HS-27A (cell line): ENCODE measurements at regions not wholly inside any gene's neighbourhood (a gene's known extent, or its start where the extent isn't known, plus 50 kb on each side); places are given as distances from the start of the nearest gene placed in this dataset.

Source experiments
- DNase-seq: peaks from one replicate; pipeline ENCODE4 v3.0.0-alpha.2; 2012; ENCODE audit warnings: low read depth, missing footprints

DNA sequence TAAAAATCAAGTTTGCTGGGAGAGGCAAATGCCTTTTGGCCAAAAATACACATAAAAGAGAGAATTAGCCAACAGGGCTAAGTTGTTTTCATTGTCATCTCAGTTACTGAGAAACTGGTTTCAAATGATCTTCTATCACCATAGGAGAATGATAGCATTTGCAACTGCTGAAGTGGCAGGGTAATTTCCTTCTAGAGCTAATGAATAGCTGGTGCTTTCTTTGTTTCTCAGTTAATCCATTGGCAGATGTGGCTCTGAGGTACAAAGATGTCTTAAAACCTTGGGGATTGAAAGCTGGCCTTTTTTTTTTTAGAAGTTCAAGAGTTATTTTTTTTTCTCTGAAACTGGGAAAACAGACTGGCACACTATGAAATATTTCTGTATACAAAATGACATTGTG is 332.7 kb upstream of the KLF12 start:
- no peak for DNase-seq

DNA sequence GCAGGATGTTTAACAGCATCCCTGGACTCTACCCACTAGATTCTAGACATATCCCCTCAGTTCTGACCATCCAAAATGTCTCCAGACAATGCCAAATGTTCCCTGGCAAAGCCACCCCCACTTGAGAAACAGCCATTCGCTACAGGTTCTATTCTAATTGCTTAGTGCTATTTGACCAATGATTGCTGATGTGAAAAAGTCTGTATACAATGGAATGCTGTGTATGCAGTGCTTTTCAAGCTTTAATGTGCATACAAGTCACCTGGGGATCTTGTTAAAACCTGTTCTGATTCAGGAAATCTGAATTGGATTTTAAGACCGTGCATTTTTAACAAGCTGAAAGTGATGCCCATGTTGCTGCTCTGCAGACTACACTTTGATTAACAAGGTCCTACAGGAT is 331.8 kb upstream of the KLF12 start:
- no peak for DNase-seq

DNA sequence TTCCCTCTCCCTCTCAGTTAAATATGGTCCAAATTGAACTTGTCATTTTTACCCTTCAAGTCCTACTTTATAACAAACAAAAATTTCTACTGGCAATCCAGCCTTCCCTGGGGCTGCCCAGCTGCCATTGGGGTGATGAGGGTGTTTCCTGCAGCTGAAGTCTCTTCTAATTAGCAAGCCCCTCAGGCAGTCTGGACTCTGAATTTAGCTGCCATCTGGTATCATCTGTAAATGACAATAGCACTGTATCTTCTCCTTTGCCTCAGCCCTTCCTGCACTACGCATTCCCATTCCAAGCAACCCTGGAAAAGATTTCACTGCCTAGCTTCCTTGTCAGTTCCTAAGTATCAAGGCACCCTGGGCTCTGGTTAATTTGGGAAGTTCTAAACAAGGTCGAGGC is 331.1 kb upstream of the KLF12 start:
- no peak for DNase-seq

DNA sequence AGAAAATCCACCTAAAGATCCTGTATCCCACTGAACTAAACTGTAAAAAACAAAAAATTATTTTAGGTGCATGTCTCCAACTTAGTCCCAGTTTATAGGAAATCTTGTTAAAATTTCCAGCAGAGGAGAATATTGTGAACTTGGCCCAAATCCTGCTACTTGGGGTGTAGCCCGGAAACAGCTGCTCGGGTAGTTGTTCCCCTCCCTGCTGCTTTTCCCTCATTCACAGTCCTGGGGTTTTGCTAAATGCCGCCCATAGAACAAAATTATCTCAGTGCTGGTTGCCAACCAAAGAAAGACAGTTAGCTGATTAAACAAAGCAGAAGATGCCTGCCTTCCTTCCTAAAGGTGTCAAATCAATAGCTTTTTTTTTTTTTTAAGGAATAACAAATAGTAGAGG is 330.5 kb upstream of the KLF12 start:
- no peak for DNase-seq

DNA sequence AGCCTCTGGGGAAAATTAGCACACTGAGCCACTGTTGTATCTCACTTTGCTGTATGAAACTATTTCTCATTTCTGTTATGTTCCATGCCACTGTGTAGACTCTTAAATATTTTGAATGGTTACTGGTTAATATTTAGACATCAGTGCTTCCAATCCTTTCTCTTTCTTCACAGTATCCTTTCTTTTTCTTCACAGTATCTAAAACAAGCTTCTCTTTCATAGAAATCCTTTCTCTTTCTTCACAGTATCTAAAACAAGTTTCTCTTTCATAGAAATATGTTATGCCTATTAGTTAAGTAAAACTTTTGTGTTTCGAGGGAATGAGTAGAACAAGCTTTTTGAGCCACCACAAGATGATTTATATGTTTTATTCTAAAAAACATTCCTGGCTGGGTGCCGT is 326.8 kb upstream of the KLF12 start:
- DNase-seq = no peak

DNA sequence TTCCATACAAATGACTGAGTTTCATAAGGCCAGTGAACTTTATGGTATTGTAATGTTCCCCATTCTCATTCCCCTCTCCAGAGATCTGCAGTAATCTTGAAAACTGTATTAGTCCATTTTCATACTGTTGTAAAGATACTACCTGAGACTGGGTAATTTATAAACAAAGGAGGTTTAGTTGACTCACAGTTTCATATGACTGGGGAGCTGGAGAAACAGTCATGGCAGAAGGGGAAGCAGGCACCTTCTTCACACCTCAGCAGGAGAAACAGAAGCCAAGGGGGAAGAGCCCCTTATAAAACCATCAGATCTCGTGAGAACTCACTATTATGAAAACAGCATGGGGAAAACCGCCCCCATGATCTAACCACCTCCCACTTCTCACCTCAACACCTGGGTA is 318.7 kb upstream of the KLF12 start:
- DNase-seq = no peak

DNA sequence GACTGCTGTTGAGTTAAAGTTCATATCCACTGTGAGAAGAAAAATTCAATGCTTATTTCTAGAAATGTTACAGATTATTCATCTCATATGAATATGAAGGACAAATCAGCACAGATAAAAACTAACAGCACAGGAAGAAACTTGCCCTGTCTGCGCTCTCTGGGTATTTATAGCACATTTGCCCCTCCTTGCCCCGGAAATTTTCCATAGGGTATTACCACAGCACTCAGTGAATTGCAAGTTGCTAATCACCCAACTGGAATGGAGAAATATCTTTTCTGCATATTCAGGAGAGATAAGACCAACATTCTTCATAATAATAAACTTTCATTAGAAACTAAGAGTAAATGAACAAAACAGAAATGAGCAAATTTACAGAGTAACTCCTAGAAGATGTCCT is 318.0 kb upstream of the KLF12 start:
- no peak for DNase-seq

DNA sequence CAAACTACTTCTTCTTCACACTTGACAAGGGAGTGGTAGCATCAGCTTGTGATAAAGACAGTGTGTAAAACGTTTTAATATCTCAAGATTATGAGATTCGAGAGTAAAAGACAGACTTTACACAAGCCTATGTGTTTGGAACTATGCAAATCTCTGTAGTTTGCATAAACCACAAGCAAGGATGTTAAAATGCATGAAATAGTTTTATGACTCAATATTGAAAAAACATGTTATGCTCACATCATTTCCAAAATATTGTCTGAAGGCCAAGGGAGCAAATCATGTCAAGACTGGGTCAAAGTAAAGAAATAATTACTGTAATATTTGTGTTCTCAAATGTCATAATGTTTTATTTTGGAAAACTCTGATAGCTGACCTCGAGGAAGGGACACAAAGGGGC is 316.8 kb upstream of the KLF12 start:
- DNase-seq = no peak

DNA sequence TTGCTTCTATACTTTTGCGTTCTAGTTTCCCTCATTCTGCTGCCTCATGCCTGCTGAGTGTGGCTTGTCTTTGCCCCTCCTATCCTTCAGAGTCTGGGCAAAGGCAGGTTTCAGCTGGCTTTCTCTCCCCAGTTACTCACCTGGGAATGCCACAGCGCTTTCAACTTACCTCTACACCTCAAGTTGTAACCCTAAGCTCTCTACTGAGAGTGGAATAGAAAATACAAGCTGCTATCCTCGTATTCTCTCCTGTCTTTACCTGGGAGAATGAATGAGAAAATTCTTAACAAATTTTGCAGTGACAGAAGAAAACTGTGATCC is 316.3 kb upstream of the KLF12 start:
- no peak for DNase-seq

GRCh38 chr13:74449811-74450524 is 315.8 kb upstream of the KLF12 start:
- DNase-seq = no peak

DNA sequence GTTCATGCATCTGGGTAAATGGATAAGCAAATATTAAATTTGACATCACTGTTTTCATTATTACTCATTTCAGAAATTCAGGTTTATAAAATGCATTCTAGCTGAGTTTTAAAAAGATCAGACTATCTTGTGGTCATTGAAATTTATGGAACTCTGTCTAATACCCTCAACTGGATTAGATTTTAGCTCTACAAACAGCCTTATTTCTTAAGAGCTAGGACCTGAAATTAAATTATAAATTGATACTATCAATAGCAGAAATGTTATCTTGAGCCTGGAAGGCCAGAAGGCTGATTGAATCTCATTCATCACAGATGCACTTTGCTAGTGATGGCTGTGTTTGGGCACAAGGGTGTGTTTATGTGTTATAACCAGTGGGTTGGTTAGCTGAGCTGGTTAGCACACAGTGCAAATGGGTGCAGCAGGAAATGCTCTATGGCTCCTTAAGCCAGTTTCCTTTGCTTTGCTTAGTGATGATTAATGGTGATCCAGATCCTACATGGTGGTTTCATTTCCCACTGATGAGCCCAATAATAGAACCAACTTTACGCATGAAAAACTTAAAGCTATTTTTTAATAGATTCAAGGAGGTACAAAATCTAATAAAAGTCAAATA is 310.8 kb upstream of the KLF12 start:
- DNase-seq = no peak

DNA sequence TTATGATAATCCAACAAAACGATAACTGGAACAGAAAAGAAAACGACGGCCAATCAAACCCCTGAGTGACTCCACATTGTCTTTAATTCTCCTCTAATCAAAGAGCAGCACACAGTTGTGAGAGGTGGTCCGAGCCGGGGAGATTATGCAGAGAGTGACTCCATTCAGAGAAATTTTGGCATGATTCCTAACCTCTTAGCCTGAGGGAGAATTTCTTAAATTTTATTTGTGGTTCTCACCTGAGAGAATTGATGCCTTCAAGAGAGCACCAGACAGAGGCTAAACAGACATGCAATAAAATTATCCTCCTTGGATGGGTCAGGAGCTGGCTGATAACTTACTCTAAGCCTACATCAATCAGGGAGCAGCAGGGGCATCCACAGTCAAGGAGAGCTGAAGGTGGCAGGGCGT is 310.0 kb upstream of the KLF12 start:
- DNase-seq = no peak

- DNase-seq = peak; percentile 36
Measured at GRCh38 chr13:74443631-74444030, 309.4 kb upstream of the KLF12 start.

GRCh38 chr13:74442751-74443150 is 308.5 kb upstream of the KLF12 start:
- no peak for DNase-seq

DNA sequence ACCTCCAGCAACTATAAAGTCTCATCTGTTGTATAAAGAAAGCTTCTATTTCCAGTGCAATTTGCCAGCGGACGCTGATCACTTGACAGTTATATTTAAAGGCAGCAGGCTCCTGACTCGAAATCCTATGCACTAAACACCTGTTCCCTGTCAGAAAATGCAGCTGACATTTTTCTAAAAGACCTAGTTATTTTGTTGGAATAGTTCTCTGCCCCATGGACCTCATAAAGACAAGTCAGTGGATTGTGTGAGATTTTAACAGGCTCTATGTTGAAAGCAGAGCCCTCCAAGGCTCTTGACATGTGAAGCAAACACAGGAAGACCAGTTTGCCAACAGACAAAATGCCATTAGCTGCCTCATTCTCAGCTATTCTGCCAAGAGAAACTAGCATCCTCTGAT is 304.7 kb upstream of the KLF12 start:
- DNase-seq = no peak

DNA sequence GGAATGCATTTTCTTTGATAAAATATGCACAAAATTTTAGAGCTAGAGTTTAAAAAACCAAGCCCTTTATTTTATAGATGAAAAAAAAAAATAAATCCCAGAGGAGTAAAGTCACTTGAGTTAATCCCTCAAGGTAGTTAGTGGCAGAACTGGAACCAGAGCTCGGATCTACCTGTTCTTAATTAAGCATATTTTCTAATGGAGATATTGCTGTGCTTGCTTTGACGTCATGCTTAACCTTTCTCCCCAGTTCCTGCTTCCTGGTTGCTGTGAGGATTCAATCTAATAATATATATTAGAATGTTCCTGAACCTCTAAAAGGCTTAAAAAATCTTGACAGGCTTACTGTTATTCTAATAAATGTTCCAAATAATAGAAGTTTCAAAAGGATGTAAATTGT is 300.6 kb upstream of the KLF12 start:
- DNase-seq = no peak

GRCh38 chr13:74424455-74424854 is 290.3 kb upstream of the KLF12 start:
- DNase-seq = no peak

GRCh38 chr13:74423434-74423833 is 289.2 kb upstream of the KLF12 start:
- DNase-seq = no peak

GRCh38 chr13:74414458-74414857 is 280.3 kb upstream of the KLF12 start:
- DNase-seq = no peak

DNA sequence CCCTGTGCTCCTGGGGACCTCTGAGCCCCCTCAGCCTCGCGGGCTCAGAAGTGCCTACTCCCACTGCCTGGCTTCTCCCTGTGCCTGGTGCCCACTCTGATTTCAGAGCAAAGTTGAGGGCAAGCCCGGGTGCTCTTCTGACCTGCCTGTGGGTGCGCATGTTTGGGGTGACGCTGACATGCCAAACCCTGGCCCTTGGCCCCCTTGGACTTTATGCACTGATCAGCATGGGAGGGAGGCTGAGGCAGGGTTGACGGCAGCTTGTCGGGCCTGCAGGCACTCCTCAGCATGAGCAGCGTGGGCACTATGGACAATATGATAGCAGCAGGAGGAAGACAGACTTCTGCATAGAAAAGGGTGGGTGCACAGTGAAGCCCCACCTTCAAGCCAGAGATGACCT is 279.3 kb upstream of the KLF12 start:
- DNase-seq = no peak

DNA sequence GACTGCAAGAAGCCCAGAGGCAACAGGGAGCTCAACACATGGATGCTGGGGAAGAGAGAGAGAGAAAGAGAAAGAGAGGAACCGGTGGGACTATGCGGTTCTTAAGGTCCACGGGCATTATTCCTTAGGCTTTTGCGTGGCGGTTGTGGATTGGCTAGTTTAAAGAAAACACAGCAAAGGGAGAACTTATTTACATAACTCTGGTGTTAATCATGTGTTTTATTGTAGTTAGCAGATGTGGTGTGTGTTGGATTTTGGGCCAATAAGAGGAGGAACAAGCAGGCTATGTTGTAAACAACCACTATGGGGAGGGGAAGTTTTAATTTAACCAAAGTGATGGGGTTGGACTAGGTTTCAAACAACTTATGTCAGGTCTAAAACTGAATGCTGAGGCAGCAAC is 275.3 kb upstream of the KLF12 start:
- no peak for DNase-seq

DNA sequence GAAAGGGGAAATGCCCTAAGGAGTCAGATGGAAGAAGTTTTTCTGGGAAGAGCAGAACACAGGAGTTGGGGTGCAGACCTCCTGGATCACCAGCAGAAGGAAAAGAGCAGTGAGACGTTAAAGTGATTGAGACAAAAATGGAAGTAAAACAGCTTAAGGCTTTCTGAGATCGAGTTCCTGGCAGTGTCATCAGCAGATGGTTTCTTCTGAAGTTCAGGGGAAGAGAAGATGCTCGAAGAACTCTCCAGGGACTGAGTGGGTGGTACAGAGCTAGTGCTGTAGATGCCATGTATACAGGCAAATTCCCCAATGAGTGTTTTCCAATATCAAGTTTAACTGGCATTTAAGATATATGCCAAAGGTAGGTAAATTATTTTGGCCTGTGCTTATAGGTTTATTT is 272.2 kb upstream of the KLF12 start:
- no peak for DNase-seq

DNA sequence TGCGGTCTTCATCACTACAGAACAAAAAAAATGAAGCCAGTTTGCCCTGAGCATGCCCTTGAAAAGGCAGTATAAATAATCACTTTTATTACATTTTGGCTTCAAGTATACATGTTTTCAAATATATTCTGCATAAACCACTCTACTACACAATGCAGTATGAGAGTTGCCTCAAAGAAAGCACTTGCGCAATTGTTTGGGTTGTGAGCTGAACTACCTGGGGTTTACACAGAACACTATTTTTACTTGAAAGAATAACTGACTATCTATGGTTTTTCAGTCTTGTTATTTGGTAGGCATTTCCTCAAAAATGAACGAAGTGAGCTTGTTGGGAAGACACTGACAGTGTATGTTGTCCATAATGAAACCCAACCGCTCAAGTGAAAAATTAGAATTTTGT is 264.4 kb upstream of the KLF12 start:
- no peak for DNase-seq

DNA sequence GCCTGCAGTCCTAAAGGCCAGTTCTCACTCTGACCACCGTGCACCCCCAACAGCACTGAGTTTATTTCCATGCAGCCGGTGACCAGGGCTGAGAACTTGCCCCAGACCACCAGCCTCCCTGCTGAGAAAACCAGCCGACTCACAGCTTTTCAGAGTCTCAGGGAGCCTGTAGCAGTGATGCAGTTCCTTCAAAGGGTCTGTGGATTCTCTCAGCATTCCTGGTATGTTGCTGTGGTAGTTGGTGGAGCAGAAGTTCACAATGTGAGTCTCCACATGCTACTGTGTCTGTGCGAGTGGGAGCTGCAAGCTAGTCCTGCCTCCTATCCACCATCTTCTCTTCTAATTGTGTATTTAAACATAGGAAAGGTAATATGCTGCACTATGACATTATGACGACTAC is 254.9 kb upstream of the KLF12 start:
- DNase-seq = no peak
